HG03575 (cell line): ENCODE measurements at regions not wholly inside any gene's neighbourhood (a gene's known extent, or its start where the extent isn't known, plus 50 kb on each side); places are given as distances from the start of the nearest gene placed in this dataset.

ENCODE experiments used
- ATAC-seq: cut with Tn5 transposase; IDR thresholded peaks from one replicate; pipeline ENCODE4 v1.9.1; 2021; ENCODE audit not compliant: unreplicated experiment, insufficient number of reproducible peaks, low FRiP score; ENCODE audit errors: extremely low read depth

DNA sequence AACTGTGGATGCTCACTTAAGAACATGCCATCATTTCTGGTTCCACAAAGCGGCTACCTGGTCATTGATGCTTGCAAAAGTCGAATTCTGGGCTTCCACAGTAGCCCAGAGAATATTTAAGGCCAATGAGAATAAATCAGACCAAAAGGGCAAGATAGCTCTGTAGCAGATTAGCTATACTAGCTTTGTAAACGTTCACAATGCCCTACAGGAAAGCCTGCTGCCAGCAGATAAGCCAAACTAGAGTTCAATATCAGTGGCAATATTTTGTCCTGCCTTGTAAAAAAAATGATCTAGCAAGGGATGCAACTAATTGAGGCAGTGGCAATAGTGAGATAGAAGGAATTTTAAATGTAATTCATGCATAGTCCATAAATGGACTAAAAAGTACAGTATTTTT lies 387.7 kb upstream of the TEX13C start:
- ATAC-seq = no peak

DNA sequence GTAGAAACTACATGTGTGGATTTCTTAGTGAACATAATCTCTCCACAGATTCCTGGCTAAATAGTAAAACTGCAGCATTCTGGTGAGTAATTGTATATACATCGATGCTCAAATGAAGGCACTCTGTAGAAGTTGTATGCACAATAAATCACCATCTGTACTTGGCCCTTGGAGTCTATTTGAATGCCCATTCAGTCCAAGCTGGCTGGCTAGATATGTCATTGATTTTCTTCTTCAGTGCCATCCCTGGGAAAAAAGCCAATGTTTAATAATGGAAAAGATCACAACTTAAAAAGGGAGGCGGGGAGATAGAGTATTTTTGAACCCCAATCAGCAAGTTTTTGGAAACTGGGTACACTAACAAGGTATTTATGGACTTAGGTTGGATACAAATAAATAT lies 381.0 kb upstream of the TEX13C start:
- ATAC-seq = no peak

DNA sequence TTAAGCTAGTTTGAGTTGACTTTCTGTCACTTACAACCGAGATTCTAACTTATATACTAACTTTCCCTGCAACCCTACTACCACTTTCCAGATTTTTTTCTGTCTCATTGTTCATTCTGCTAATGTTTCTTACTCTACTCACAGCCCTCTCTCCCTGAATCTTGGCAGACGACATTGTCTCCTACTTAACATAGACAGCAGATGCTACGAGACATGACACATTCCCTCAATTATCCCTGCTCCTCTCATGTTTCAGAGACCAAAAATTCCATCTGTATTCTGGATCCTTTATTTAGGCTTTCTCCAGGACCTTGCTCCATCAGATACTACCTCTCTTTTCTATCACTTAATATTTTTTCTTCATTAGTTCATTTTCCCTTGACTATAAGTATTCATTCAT lies 379.1 kb upstream of the TEX13C start:
- no peak for ATAC-seq

DNA sequence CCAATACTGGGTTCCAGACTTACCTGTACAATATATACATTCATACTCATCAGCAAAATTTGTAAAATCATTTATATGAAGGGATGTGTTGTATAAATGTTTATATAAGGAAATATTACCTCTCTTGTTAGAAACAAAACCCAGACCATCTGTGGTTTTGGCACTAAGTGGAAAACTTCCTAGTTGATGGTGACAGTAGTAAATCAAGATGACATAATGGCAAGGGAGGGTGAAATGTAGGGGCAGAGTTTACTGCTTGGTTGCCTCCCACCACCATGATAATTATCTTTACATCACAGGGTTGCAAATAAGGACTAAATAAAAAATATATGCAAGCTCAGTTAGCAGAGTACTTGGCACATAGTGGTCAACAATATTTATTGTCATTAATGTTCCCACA lies 365.3 kb upstream of the TEX13C start:
- no peak for ATAC-seq

DNA sequence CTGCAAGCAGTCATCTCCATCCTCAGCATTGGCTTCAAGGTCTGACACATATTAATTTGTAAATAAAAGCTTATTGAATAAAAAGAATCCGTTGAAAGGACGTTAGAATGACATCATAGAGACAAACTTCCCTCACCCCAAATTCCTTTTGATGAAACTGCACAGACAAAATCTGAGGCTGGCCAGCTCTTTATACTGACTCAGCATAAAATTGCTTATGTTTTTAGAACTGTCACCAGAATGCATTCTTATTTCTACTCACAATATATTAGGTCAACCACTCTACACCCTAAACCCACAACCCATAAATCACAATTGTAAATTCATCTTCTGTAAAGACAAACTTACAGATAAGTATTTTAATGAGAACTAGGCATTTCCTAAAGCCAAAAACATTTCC lies 359.2 kb upstream of the TEX13C start:
- ATAC-seq = no peak

DNA sequence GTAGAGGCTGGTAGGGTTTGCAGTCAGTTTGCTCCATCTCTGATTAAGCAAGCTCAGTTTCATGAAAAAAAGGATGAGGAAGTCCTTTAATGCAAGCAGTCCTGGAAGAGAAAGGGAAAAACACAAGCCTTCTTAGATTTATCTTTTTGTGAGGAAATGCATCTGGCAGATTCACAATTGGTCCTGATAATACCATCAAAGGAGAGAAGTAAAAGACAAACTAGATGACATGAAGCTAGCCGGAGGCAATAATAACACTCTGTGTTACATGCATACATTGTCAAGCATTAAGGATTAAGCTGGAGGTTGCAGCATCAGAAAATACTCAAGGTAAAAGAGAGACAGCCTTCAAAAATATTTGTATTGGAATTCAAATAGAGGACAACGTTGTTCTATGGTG lies 356.0 kb upstream of the TEX13C start, which contains the start of gene TENM1:
Gene TENM1, minus strand, starts transcription at position 101 of the 400 bp plus-strand sequence.
- ATAC-seq = no peak

DNA sequence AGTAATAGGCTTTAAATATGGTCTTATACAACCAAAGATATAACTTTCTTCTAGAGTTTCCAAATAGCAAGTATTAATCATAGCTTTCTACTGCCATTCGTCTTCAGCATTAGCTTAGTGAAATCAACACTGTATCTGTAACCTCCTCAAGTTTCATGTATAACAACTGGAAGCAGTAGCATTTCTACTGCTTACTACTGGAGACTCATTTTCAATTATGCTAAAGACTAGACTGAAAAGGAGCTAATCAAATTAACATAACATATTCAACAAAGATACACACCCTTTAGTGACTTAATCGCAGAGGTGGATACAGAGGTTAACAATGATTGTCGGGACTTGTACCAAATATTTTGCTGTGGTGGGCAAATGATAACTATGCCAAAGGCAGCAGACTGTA lies 344.2 kb upstream of the TEX13C start:
- no peak for ATAC-seq

DNA sequence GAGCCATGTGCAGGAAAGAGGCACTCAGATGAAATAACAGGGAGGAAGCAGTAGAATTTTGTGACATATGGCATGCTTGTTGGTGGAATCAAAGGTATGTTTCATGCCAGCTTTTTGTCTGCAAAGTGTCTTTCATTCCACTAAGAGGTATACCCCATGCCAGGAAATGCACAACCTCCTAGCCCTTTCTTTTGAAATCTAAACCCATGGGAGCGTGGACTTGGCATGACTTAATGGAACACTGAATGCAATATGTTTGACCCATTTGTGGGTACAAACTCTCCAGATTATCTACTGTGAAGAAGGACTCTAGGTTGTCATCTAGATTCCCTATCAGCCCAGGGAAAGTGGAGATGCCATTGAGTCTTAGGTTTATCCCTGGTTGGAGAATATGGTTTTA lies 338.3 kb upstream of the TEX13C start:
- ATAC-seq = no peak

DNA sequence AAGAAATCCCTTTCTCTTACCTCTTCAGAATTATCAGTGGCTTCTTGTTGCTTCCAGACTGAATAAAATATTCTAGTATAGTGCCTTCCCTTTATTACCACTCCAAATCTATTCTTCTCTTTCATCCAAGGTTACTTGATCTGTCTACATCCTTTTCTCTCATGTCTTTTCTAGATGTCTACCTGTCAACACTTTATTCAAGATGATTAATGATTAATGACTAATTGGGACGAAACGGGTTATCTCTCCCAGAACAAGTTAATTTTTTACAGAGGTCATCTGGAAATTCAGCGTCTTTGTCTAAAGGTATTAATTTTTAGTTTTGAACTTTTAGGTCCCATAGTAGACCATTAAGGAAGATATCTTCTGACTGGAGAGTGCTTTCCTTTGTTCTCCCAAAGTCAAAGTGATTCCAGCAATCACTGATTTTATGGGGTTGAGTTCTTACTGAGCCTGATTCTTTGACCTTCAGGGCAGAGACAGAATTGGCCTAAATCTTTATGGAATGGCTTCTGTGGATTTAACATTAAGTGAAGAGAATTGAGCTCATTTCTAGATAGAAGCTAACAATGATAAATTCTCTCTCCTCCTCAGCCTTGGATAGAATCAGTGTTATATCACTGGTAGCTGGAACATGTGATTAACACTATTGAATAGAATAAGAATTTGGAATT lies 335.4 kb upstream of the TEX13C start:
- no peak for ATAC-seq

DNA sequence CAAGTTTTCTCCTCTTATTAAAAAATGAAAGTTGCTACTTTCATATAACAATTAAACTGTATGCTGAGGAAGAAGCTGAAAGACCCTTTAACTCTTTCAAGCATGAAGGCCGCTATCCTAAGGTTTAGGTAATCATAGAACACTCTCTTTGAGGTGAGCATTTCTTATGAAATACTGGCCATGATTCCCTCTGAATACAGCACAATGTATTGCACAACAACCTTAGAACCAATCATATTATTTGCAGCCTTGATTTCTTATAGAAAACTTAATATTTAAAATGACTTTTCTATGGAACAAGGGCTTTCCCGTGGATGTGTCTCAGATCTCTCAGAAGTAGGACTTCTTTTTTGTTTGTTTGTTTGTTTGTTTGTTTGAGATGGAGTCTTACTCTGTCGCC lies 333.4 kb upstream of the TEX13C start:
- no peak for ATAC-seq

DNA sequence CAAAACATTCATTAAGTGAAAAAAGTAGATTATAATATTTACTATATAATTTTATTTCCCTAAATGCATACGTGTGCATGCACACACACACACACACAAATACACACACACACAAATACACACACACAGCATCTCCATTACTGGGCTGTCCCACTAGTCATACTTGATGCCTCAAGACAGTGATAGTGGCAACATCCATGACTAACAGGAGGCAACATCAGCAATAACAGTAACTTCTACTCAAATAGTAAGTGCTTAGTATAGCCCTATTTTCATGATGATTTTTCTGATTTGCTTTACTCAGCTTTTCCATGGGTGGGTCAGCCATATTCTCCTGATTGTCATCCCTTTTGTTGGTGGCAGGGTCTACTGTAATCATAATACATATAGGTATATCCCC lies 325.9 kb upstream of the TEX13C start:
- no peak for ATAC-seq

DNA sequence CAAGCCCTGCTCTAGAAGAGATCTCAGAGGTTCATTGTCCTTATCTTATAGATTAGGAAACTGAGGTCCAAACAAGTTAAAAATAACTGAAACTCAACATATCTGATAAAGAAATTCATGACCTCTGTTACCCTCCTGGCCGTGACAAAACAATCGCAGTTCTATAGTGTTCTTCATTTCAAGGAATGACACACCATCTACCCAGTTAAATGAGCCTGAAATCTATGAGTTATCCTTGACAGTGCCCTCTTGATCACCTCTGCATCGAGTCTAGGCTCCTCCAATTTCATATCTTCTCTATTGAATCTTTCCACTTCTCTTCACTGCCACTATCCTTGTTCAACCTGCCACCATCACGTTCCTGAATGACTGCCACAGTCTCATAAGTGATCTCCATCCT lies 325.3 kb upstream of the TEX13C start:
- no peak for ATAC-seq

DNA sequence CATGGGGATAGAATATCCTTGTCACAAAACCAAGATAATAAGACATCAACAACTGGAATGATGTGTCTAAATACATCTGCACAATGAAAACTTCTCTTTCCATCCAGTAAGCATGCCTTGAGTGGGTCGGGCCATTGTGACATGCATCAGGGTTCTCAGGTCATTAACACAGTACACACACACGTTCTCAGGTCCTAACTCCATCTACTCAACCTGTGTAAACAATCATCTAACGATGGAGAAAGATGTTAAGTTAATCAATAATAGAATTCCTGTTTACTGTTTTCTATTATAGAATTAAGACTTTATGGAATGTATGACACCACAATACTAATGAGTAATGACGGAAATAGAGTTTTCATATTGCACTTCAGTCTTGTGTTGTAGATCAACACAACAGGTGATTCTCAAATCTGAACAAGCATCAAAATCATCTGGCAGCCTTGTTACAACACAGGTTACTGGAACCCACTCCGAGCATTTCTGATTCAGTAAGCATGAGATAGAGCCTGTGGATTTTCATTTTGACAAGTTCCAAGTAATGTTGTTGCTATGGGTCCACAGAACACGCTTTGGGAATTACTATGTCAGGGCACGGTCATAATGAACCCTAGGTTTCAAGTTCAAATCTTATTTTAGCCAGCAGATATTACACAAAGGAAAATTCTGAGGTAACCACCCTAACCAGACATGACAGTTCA lies 315.8 kb upstream of the TEX13C start:
- ATAC-seq = no peak

DNA sequence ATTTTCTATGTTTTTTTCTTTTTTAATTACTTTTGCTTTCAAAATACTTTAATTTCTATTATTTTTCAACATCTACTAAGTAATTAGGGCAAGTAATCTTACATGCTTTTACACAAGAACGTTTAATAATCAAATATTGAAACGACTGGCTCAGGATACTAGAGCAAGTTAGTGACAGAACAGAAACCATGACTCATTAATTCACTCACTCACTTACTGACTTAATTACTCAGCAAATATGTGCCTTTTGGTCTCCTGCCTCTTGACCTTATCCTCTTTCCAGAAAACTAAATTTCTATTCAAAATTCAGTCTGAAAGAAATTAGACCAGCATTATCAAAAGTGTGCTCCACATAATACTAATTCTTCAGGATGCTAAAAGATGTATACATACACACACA lies 314.9 kb upstream of the TEX13C start:
- ATAC-seq = no peak

DNA sequence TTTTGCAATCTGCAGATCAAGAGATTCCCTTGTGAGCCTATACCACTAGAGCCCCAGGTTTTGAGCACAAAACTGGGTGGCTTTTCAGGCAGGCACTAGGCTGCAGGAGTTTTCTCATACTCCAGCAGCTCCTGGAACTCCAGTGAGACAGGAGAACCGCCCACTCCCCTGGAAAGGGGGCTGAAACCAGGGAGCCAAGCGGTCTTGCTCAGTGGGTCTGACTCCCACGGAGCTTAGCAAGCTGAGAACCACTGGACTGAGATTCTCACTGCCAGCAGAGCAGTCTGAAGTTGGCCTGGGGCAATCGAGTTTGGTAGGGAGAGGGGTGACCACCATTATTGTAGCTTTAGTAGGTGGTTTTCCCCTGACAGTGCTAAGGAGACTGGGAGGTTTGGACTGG lies 313.8 kb upstream of the TEX13C start:
- no peak for ATAC-seq

DNA sequence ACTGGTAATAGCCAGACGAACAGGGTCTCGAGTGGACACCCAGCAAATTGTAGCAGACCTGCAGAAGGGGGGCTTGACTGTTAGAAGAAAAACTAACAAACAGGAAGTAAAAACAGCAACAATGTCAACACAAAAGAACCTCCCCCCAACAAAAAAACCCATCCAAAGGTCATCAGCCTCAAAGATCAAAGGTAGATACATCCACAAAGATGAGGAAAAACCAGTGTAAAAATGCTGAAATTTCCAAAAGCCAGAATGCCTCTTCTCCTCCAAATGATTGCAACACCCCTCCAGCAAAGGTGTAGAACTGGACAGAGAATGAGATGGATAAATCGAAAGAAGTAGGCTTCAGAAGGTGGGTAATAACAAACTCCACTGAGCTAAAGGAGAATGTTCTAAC lies 313.0 kb upstream of the TEX13C start:
- no peak for ATAC-seq

DNA sequence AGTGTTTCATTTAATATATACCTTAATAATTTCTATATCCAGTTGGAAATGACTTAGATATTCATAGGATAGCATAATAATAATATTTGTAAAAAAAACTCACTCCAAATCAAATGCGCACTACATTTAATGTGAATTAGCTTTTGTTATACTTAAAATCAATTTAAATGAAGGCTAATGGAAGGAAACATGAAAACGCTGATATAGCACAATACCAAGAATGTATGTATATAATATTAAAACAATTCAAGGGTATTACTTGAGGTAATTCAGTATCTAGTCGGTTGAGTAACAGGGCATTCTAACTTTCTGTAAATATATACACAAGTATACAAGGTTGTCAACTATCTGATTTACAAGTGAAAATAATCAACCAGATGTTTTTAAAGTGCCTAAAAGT lies 307.1 kb upstream of the TEX13C start:
- no peak for ATAC-seq

DNA sequence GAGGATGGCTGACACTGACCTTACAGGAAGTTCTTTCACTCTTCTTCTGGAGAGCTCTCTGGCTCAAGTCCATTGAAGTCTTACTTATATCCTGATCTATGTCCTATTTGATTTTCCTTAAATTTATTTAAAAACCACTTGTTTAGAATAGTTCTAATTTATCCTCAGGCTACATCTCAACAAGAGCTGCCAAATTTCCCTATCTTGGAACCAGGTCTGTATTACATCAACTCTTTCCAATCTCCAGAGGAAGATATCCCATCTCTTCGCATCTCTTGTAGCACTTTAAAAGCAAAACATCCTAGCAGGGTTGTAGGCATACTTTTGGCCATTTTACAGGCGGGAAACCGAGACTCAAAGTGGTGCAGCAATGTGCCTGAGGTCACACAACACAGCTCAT lies 290.5 kb upstream of the TEX13C start:
- ATAC-seq = no peak
